Testis (tissue), 2 donors: ENCODE measurements at regions not wholly inside any gene's neighbourhood (a gene's known extent, or its start where the extent isn't known, plus 50 kb on each side); places are given as distances from the start of the nearest gene placed in this dataset.

Experiments used
- DNase-seq: peaks from one replicate; pipeline ENCODE4 v3.0.0-alpha.2; 2019
- H3K27ac ChIP-seq, 2 donors: fragments of 200-600 bp; sonication (generic); one replicate each; pipeline ENCODE4 v1.5.1; 2019
- H3K27me3 ChIP-seq: fragments of 200-600 bp; sonication (generic); one replicate; pipeline ENCODE4 v1.5.1; 2019
- H3K36me3 ChIP-seq: fragments of 200-600 bp; sonication (generic); one replicate; pipeline ENCODE4 v1.5.1; 2017; ENCODE audit warnings: low read depth; ENCODE audit errors: missing control alignments
- H3K4me1 ChIP-seq: fragments of 200-600 bp; sonication (generic); one replicate; pipeline ENCODE4 v1.5.1; 2019
- H3K4me3 ChIP-seq, 2 donors: fragments of 200-600 bp; sonication (generic); one replicate each; pipeline ENCODE4 v1.5.1; 2017 to 2019
- H3K9me3 ChIP-seq: fragments of 200-600 bp; sonication (generic); one replicate; pipeline ENCODE4 v1.5.1; 2017
- POLR2A ChIP-seq: fragments of 450-650 bp; IDR thresholded peaks from one replicate; pipeline ENCODE4 v1.6.1; 2017; ENCODE audit warnings: antibody characterized with exemption, mild to moderate bottlenecking, moderate library complexity
- WGBS, 2 donors: methylation state at CpG; one replicate each; pipeline ENCODE4 v1.1.5; 2018; 5-methylcytosine and 5-hydroxymethylcytosine counted together
- intact Hi-C: fragments of 100-400 bp; cut with DNase I; formaldehyde crosslinking; loops from one replicate; pipeline ENCODE4 v1.15.1; 2023; ENCODE audit warnings: low total_unique reads
- TF ChIP-seq, protein P1 (sequence below), 3 experiments: fragments of 450-650 bp in 2 of 3; fragments of 200-600 bp in 1 of 3; sonication (generic) in 1 of 3; IDR thresholded peaks; one replicate each; pipeline ENCODE4 v1.5.1; 2016 to 2019; ENCODE audit warnings: antibody characterized with exemption in 3 of 3, mild to moderate bottlenecking in 2 of 3, moderate library complexity in 1 of 3

DNA sequence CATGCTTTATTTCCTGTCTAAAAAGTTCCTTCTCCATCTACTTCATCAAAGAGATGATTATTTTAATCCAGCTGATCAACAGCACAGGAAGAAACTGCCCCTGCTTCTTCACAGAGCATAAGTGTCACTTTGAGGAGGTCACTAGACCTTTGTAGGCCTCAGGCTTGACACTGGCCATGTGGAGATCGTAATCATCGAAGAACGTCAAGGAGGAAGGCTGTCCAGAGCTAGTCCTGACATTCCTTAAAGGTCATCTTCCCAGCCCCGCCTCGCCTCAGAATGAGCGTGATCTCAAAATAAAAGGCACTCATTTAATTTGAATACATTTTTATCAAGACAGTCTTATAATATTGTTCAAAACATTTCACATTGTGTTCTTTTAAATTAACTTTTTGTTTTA is 445.7 kb upstream of the CDH4 start:
- H3K9me3 ChIP-seq, result no peaks in the 10 kb centered on the region
- H3K4me3 ChIP-seq, result no peak overlapping the region
- H3K4me1 ChIP-seq, result no peaks in the 10 kb centered on the region
- H3K27ac ChIP-seq, result no peak overlapping the region
- 81 to 85% methylated on average over 6 of the region's 6 CpGs for WGBS, 2 donors
- no peak for DNase-seq
- TF ChIP-seq, protein P1, sequence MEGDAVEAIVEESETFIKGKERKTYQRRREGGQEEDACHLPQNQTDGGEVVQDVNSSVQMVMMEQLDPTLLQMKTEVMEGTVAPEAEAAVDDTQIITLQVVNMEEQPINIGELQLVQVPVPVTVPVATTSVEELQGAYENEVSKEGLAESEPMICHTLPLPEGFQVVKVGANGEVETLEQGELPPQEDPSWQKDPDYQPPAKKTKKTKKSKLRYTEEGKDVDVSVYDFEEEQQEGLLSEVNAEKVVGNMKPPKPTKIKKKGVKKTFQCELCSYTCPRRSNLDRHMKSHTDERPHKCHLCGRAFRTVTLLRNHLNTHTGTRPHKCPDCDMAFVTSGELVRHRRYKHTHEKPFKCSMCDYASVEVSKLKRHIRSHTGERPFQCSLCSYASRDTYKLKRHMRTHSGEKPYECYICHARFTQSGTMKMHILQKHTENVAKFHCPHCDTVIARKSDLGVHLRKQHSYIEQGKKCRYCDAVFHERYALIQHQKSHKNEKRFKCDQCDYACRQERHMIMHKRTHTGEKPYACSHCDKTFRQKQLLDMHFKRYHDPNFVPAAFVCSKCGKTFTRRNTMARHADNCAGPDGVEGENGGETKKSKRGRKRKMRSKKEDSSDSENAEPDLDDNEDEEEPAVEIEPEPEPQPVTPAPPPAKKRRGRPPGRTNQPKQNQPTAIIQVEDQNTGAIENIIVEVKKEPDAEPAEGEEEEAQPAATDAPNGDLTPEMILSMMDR (IDR thresholded peaks at IDR 0.05), result no peak
- TF ChIP-seq POLR2A, result no peak
- intact Hi-C loops, result no loop called here
- H3K27me3 ChIP-seq, result no peaks in the 10 kb centered on the region
- no peaks in the 10 kb centered on the region for H3K36me3 ChIP-seq

DNA sequence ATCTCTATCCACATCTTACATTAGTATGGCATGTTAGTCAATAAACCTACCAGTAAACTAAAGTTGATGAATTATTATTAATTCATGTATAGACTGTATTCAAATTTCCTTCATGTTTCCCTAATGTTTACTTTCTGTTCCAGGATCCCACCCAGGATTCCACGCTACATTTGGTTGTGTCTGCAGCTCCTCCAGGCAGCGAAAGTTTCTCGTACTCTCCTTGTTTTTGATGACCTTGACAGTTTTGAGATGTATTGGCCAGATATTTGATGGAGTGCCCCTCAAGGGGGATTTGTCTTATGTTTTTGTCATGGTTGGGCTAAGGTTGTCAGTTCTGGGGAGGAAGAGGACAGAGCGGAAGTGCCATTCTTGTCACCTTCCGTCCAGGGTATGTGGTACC is 445.2 kb upstream of the CDH4 start:
- no peaks in the 10 kb centered on the region for H3K4me1 ChIP-seq
- no peak overlapping the region for H3K4me3 ChIP-seq
- DNase-seq, result no peak
- intact Hi-C loops, result no loop called here
- WGBS, 2 donors, result 92 to 97% methylated on average over 5 of the region's 5 CpGs
- no peak overlapping the region for H3K27ac ChIP-seq
- H3K9me3 ChIP-seq, result no peaks in the 10 kb centered on the region
- H3K27me3 ChIP-seq, result no peaks in the 10 kb centered on the region
- no peaks in the 10 kb centered on the region for H3K36me3 ChIP-seq
- TF ChIP-seq, protein P1 (IDR thresholded peaks at IDR 0.05), result no peak
- TF ChIP-seq POLR2A, result no peak

DNA sequence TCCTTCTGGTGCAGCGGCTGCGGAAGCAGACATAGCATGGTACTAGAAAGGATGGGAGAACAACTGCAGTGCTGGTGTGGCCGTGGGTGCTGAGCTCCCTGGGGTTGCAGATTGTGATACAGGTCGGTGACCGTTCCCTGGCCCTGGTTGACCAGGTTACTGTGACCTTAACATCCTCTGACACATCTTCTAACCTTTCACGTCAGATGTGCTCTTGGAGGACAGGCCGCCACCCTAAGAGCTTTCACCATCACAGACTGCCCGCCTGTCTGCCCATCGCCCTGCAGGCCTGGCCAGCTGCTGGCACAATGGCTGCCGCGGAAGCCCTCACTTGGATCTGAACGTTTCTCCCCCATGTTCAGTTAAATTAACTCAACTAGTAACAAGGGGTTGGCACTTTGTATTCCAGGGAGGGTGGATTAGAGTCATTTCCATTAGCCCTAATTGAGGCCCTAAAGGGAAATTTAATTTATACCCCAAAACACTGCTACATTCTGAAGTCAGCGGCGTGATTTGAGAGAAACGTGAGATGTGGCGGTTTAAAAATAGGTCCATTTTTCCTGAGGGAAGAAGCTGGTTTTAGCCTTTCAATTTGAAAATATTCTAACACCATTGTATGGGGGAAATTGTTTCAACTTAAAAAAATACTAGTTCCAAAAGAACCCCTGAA is 443.9 kb upstream of the CDH4 start:
- no peak overlapping the region for H3K4me3 ChIP-seq
- no peak overlapping the region for H3K27ac ChIP-seq
- 66 to 73% methylated on average over 16 of the region's 16 CpGs for WGBS, 2 donors
- no peak for DNase-seq
- no peaks in the 10 kb centered on the region for H3K36me3 ChIP-seq
- intact Hi-C loops, result no loop called here
- no peaks in the 10 kb centered on the region for H3K9me3 ChIP-seq
- no peak for TF ChIP-seq POLR2A
- TF ChIP-seq, protein P1 (IDR thresholded peaks at IDR 0.05), result no peak
- no peaks in the 10 kb centered on the region for H3K27me3 ChIP-seq
- H3K4me1 ChIP-seq, result no peaks in the 10 kb centered on the region

DNA sequence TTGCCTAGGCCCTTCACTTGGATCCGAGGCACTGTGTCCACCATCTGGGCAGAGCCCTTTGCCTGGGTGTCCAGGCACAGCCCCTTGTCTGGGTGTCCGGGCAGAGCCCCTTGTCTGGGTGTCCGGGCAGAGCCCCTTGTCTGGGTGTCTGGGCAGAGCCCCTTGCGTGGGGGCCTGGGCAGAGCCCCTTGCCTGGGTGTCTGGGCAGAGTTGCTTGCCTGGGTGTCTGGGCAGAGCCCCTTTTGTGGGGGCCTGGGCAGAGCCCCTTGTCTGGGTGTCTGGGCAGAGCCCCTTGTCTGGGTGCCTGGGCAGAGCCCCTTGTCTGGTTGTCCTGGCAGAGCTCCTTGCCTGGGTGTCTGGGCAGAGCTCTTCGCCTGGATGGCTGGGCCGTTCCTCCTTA is 443.4 kb upstream of the CDH4 start:
- Histone ChIP-seq H3K36me3 (no peaks in the 10 kb centered on the region), H3K27ac (no peak overlapping the region), H3K27me3 (no peaks in the 10 kb centered on the region), H3K4me3 (no peak overlapping the region), H3K9me3 (no peaks in the 10 kb centered on the region), H3K4me1 (no peaks in the 10 kb centered on the region)
- WGBS, 2 donors, result 60 to 83% methylated on average over 2 to 6 of the region's 6 CpGs
- no peak for TF ChIP-seq POLR2A
- TF ChIP-seq, protein P1 (IDR thresholded peaks at IDR 0.05), result no peak
- intact Hi-C loops, result no loop called here
- DNase-seq, result no peak

DNA sequence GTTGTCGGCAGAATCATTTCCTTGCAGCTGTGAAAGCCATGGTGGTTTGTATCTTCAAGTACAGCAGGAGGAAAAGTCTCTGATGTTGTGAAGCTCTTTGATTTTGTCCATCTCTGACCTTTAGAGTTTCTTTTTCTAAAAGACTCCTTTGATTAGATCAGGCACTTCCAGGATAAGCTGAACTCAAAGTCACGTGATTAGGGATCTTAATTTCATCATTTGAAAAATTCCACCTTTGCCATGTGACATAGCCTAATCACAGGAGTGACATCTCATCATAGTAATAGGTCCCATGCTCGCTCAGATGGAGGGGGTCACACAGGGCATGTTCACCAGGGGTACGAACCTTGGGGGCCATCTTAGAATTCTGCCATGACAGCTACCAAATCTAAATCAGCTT is 441.5 kb upstream of the CDH4 start:
- Histone ChIP-seq H3K27ac (no peak overlapping the region), H3K9me3 (no peaks in the 10 kb centered on the region), H3K4me1 (no peaks in the 10 kb centered on the region), H3K27me3 (no peaks in the 10 kb centered on the region), H3K4me3 (no peak overlapping the region), H3K36me3 (no peaks in the 10 kb centered on the region)
- DNase-seq, result no peak
- intact Hi-C loops, result no loop called here
- 82 to 87% methylated on average over 4 of the region's 4 CpGs for WGBS, 2 donors
- no peak for TF ChIP-seq POLR2A
- TF ChIP-seq, protein P1 (IDR thresholded peaks at IDR 0.05), result no peak
